RWPE1 (cell line): ENCODE measurements at regions not wholly inside any gene's neighbourhood (a gene's known extent, or its start where the extent isn't known, plus 50 kb on each side); places are given as distances from the start of the nearest gene placed in this dataset.

ENCODE experiments used
- CTCF ChIA-PET: fragments of 350-600 bp; sonication (Branson Sonifier 250); formaldehyde crosslinking; extraction: SDS; loops from one replicate; lab custom pipeline; 2021; lab: Yijun Ruan, JAX
- POLR2A ChIA-PET: fragments of 400-600 bp; formaldehyde crosslinking; extraction: SDS; loops from one replicate; lab custom pipeline; 2020; ENCODE audit warnings: antibody characterized with exemption; ENCODE audit not compliant: low non-redundant PET; lab: Yijun Ruan, JAX
- DNase-seq: peaks from one replicate; pipeline ENCODE4 v3.0.0; 2012; ENCODE audit warnings: low spot score
- H3K27ac ChIP-seq: fragments of 450-650 bp; 2 replicates; pipeline ENCODE4 v1.5.1; 2017
- CTCF ChIP-seq: fragments of 450-650 bp; conservative IDR thresholded peaks from 2 replicates; pipeline ENCODE4 v1.5.1; 2017; ENCODE audit warnings: low read depth, mild to moderate bottlenecking

DNA sequence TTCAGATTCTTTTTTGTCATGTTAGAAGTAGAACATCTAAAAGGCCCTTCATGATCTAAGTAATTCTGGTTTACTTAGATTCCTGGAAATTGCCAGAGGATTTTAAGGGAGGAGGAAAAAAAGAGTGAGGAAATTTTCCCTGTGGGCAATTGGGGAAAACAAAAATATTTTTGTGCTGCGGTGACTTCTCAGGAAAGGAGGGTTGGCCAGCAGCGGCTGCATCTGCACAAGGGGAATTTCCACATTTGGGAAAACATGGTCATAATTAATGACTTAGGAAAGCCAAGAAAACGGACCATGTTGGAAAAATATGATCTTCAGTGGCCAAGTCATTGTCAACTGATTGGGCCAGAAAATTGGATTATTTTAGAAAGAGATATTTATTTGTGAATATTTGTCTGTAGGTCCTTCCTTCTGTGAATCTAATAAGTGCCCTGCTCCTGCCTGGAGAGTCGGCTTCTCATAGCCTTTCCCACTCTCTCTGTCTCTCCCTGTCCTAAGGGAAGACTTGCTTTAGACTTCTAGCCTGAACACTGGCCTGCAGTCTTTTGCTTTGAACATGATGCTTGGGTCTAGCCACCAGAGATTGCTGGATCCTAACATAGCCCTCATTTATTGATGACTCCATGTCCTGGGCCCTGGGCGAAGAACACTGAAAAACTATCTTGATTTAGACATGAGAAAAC, 124.2 kb upstream of the MKLN1 start:
- no peak for DNase-seq
- CTCF ChIA-PET, result no interaction called here

DNA sequence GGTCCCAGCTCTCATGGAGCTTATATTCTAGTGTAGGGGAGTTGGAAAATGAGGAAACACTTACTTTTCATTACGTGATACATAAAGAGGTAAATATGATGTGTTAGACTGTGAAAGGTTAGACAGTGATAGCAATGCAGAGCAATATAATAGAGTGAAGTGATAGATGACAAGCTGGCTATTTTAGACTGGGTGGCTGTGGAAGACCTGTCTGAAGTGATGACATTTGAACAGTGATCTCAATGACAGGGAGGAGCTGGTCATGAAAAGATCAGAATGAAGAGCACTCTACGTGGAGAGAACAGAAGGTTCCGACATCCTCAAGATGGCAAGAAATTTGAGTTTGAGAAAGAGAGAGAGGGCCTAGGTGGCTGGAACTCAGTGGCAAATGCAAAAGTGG, 118.9 kb upstream of the MKLN1 start:
- ChIA-PET POLR2A (no interaction called here), CTCF (no interaction called here)
- TF ChIP-seq CTCF, result no peak

More for the DNA sequence above, 124.2 kb upstream of the MKLN1 start:
- POLR2A ChIA-PET, result no interaction called here
- TF ChIP-seq CTCF, result no peak
- H3K27ac ChIP-seq, result no peak overlapping the region

DNA sequence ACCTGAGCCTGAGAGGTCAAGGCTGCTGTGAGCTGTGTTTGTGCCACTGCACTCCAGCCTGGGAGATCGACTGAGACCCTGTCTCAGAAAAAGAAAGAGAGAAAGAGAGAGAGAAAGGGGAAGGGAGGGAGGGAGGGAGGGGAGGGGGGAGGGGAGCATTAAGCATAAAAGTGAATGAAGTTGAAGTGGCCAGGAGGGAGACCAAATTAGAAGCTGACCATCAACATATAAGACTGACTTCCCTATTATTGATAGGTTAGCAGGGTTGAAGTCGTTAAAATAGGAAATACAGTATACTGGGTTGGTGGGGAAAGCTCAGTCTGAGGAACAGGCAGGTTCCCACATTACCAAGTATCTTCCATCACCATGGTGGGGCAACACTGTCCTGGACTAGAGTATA, 117.1 kb upstream of the MKLN1 start:
- ChIA-PET CTCF (interaction anchor here (0.5 kb wide), 1 partner anchor 140 kb away, joined by 9 read pairs; no protein-coding TSS in a partner anchor), POLR2A (no interaction called here)
- DNase-seq, result no peak
- no peak overlapping the region for H3K27ac ChIP-seq
- TF ChIP-seq CTCF, result no peak

More for the DNA sequence above, 118.9 kb upstream of the MKLN1 start:
- H3K27ac ChIP-seq, result no peak overlapping the region
- DNase-seq, result no peak

DNA sequence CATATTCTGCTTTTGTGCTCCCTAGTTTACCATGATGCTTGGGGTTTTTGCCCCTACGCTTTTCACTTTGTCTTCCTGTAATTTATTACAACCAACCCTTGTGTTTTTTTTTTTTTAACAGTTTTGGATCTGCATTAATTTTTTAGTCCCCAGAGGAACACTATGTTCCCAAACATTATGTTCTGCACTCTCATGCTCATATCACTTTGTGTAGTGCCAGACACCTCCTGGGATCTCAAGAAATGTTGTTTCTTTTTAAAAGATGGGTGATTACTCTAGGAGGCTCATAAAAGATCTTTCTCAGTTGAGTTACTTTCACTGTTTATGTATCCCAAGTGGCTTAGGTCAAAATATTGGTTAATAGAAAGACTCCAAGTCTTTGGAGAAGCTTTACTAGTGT, 116.2 kb upstream of the MKLN1 start:
- CTCF ChIA-PET, result no interaction called here
- no peak for TF ChIP-seq CTCF
- no peak overlapping the region for H3K27ac ChIP-seq
- DNase-seq, result no peak
- POLR2A ChIA-PET, result no interaction called here

DNA sequence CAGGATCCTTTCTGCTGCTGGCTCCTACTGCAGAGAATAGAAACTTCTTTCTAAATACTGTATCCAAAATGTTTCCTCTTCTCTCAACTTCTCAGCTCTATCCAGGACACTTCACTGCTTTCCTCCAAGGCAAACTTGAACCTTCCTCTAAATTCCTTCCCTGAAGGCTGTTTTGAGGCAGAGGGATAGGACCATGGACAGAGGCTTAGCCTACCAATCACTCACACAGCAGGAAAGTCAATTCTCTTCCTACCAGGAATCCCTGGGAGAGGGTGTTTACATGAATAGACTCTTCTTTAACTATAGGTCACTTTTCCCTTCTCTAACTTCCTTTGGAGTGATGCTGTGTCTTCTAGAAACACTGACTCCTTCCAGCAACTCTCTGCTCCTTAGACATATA, 115.6 kb upstream of the MKLN1 start:
- no peak for TF ChIP-seq CTCF

DNA sequence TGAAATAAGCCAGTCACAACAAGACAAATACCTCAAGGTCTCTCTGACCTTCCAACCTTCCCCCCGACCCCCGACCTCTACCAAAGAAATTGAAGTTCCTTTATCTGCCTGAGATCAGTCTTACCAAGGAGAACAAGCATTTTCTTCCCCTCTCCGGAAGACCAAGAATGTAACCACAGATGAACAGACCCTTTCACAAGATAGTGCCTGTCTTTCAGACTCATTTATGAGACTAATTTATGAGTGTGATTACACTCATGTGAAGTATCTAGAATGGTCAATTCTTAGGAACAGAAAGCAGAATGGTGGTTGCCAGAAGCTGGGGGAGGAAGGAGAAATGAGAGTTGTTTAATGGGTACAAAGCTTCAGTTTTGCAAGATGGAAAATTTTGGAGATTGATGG, 108.9 kb upstream of the MKLN1 start:
- no peak overlapping the region for H3K27ac ChIP-seq
- CTCF ChIA-PET, result no interaction called here
- no peak for DNase-seq
- POLR2A ChIA-PET, result no interaction called here
- TF ChIP-seq CTCF, result no peak

More for the DNA sequence above, 115.6 kb upstream of the MKLN1 start:
- no peak overlapping the region for H3K27ac ChIP-seq
- POLR2A ChIA-PET, result no interaction called here
- CTCF ChIA-PET, result no interaction called here
- no peak for DNase-seq
